Lower leg skin (tissue), 3 donors: ENCODE measurements at regions not wholly inside any gene's neighbourhood (a gene's known extent, or its start where the extent isn't known, plus 50 kb on each side); places are given as distances from the start of the nearest gene placed in this dataset.

ENCODE experiments used
- CTCF ChIP-seq, 3 donors: fragments of 450-650 bp; IDR thresholded peaks; one replicate each; pipeline ENCODE4 v1.5.1; 2016; ENCODE audit warnings: antibody characterized with exemption in 3 of 3, mild to moderate bottlenecking in 3 of 3, moderate library complexity in 2 of 3
- POLR2A ChIP-seq, 2 donors: fragments of 450-650 bp; IDR thresholded peaks; one replicate each; pipeline ENCODE4 v1.6.1; 2016 to 2017; ENCODE audit warnings: antibody characterized with exemption in 2 of 2, mild to moderate bottlenecking in 1 of 2, moderate library complexity in 1 of 2

GRCh38 chr6:144423167-144423566 is 138.0 kb downstream of the UTRN start:
- no peak for TF ChIP-seq CTCF (IDR thresholded peaks at IDR 0.05)
- no peak for TF ChIP-seq POLR2A (IDR thresholded peaks at IDR 0.05)
